SIG-M5 treated with dmso at 0.1 percent for 504 hours (cell line): ENCODE measurements at regions not wholly inside any gene's neighbourhood (a gene's known extent, or its start where the extent isn't known, plus 50 kb on each side); places are given as distances from the start of the nearest gene placed in this dataset.
A peak's percentile ranks its signal among the peaks of the same experiment; 100 is the strongest.

ENCODE experiments used
- DNase-seq: peaks from one replicate; lab custom pipeline; 2025; ENCODE audit not compliant: unreplicated experiment; lab: John Stamatoyannopoulos, UW

DNA sequence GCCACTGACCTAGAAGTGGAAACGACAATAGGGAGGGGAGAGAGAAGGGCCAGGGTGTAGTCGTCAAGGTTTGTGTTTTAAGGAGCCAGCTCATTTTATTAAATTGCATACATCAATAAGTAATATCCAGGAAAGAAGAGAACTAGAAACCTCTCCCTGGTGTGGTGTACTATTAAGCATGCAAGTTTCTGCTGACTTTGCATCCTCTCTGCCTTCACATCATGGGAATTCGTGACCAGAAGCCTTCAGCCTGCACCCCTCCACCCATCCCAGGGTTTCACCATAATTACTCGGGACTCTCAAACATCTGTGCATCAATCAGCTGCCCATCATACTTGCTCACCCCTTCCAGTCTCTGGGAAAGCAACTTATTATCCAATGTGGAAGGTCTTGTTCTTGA is 70.9 kb upstream of the UBE3A start:
- no peak for DNase-seq

DNA sequence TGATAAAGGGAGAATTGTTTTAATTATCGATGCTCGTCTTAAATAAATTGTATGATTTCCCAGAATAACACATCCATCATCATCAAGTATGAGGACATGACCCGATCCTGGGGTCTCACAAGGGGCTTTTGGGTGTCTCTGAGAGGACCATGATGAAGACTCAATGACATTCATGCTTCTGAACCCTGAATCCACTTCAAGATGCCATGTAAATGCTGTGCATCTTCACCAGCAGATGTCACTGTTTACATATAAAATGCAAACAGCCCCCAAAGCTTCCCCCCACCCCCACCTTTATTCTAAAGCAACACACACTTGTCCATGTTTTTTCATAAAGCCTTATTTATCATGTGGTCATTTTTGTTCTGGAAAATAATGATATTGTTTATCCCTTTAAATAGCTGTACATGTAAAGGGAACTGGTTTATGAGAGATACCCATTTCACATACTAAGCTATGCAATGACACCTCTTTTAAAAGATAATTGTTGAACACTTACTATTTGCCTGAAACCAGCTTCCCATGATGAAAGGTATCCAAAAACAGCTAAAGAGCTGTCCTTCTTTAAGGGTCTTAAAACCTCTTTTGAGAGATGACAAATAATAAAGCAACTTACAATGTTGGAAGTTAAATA is 69.7 kb upstream of the UBE3A start:
- DNase-seq: peak; percentile 3

DNA sequence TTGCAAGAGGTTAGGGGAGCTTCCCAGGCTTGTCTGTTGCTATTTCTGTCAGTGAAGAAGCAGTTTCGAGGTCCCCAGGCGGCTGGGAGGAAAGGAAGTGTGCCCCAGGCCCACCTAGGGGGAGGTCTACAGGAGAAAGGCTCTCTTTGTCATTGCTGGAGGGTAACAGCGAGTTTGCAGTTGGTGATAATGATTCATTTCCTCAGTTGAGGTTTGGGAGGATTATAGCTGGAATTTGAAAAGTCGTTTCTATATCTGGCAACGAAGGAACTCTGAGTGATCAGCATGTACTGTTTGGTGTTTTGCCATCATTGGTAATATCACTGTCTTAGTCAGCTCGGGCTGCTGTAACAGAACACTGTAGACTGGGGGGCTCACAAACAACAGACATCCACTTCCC is 65.5 kb upstream of the UBE3A start:
- no peak for DNase-seq

DNA sequence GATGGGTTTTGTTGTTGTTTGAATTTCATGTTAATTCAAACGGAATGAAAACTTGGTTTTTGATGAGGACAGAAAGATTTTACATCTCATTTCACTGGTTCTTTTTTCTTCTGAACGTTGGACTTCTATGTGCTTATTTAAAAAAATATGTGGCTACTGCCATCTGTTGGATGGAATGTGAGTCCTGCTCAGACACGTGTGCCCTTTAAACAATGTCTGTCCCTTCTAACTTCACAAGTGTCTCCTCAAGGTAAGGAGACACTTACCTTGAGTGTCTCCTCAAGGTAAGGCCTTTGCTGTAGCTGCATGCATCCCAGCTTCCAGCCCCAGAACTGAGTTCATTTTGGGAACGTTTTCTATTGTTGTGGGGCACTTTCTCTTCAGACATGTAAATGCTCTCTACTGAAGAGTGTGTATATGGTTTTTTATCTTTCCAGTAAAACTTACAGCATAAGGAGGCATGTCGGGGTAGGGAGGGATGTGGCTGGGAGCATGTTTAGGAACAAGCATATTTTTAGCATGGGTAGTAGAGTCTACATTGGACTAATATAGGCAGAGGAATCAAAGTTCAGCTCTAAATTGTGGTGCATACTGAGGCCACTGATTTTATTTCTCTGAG is 63.1 kb upstream of the UBE3A start:
- peak; percentile 6 for DNase-seq

DNA sequence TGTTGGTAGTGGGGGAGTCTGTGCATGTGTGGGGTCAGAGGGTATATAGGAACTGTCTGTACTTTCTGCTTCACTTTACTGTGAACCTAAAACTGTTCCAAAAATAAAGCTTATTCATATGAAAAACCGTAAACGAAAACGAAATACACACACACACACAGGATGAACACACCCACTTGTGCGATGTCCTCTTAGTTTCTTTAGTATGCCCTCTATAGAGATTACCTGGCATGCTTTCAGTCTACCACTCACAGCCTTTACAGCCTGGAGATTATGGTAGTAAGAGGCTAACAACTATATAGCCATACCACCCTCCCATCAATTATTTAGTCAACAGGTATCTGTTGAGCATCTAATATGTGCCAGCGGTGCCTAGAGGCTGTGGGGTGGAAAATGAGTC is 60.0 kb upstream of the UBE3A start:
- DNase-seq: no peak

DNA sequence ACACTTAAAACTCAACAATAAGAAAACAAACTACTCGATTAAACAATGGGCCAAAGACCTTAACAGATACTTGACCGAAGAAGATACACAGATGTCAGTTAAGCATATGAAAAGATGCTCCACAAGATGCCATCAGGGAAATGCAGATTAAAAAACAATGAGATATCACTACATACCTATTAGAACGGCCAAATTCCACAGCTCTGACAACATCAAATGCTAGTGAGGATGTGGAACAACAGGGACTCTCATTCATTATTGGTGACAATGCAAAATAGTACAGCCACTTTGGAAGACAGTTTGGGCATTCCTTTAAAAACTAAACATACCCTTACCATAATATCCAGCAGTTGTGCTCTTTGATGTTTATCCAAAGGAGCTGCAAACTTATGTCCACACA is 59.1 kb upstream of the UBE3A start:
- no peak for DNase-seq

DNA sequence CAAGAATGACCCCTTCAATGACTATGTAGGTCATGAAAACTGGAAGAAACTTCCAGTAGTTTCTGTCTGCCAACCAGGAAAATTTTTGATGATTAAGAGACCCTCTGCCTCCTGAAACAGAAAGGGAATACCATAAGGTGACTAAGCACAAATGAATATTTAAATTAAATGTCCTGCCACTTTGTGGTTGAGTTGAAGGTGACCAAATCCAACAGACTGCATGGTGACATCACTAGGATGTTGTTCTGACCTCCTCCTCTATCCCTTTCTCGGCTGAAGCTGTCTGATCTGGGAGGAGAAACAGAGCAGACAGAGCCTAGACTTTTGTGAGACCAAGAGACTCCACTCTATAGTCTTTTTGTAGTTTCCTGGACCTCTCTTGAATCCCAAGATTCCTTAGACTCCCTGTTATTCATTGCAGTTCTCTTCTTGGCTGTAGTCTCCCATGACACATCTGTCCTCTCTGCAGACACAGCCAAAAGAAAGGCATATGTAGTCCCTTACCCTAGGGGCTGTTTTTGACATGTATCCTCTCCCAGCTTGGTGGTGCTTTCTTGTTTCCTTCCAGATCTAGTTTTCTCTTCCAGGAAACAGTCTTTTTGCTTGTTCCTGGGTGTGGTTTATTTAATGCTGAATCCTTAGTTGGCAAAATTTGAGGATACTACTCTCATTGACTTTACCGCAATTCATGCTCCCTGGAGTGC is 55.2 kb upstream of the UBE3A start:
- no peak for DNase-seq

DNA sequence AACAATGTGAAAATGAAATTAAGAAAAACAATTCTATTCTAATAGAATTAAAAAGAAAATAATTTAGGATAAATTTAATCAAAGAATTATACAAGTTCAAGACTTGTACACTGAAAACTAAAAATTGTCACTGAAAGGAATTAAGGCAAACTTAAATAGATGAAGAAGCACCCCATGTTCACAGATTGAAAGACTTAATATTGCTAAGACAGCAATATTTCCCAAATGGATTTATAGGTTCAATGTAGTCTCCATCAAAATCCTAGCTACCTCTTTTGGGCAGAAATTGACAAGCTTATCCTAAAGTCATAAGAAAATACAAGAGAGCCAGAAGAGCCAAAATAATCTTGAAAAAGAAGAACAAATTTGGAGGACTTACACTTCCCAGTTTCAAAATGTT is 53.5 kb upstream of the UBE3A start:
- no peak for DNase-seq
